DMS 273 (cell line): ENCODE measurements at regions not wholly inside any gene's neighbourhood (a gene's known extent, or its start where the extent isn't known, plus 50 kb on each side); places are given as distances from the start of the nearest gene placed in this dataset.

Experiments
- DNase-seq: peaks from one replicate; lab custom pipeline; 2025; ENCODE audit not compliant: unreplicated experiment; lab: John Stamatoyannopoulos, UW

- DNase-seq = no peak
Measured at GRCh38 chr10:36147529-36147928, 505.4 kb upstream of the FZD8 start.

DNA sequence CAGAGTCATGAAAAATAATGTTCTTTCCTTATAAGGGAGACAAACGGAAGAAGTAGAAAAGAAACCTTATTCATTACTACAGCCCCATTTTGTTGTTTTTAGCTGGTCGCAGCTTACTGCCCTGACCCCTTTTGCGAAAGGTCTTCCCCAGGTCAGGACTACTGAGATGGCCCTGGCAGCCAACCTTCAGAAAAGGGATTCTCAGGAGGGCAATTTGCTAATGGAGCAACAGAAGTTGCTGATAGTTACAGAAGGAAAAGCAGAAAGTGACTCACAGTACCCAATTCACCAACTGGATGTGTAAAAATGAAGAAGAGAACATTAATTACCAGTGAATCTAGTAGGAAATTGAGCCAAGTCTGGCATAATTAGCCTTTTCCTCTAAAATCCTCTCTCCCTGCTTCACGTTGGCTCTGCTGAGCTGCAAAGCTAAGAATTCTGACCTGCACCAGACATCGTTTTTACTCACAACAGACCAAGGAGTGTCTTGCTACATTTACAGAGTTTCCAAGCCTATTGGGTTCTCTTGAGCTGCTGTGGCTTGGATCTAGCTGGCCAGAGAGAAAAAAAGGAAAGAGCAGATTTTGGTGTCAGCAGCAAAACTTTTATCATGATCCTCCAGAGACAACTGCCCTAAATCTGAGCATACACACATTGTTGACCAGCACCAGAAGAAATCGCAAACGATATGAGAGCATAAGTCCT lies 499.9 kb upstream of the FZD8 start:
- no peak for DNase-seq

- no peak for DNase-seq
Measured at GRCh38 chr10:36129051-36129450, 487.0 kb upstream of the FZD8 start.

DNA sequence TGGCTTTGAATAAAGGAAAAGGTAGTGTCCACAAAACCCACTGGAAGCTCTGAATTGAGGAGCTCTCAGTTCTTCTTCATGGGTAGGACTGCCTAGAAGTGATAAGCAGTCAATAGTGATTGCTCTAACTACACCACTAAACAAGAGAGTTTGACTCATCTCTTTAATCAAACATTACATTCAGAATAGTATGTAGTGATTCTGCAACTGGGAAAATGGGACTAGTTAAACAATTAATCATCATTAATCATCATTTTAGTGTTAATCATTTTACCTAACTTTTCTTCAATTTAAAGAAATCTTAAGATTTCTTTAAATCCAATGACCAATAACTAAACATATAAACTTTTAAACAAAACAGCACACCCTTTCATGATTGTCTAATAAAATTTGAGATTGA lies 484.0 kb upstream of the FZD8 start:
- no peak for DNase-seq

DNA sequence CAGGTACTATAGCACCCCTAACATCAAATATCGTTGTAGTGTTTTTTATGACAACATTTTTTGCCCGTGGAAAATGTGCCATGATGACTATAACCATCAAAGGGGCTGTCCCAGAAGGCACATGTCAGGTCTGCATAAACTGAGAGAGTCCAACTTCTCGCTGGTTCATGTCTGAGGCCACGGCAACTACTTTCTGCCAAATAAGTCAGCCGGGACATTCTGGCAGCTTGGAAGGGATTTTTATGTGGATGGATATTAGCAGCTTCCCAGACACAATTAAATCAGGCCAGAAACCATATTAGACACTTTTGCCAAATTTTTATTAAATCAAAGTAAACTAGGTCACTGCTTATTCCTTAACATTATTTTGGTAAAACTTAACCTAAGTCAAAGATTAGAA lies 477.4 kb upstream of the FZD8 start:
- DNase-seq = no peak

DNA sequence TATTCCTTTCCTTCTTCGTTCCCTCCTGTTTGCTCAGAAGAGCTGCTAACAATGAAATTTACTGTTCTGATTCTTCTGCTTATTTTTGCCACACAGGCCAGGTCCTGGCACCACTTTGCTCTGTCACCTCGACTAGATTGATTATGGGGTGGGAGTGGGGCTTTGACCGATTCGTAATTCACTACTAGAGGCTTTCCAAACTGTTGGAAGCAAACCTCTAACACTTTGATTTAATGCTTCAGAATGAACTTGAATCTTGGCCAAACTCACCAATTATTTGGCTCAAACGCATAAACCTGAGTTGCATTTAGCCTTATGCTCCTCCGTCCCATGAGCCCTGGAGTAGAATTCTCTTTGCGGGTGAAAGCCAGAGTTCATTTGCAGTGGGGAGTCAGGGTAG lies 476.2 kb upstream of the FZD8 start:
- DNase-seq = no peak

DNA sequence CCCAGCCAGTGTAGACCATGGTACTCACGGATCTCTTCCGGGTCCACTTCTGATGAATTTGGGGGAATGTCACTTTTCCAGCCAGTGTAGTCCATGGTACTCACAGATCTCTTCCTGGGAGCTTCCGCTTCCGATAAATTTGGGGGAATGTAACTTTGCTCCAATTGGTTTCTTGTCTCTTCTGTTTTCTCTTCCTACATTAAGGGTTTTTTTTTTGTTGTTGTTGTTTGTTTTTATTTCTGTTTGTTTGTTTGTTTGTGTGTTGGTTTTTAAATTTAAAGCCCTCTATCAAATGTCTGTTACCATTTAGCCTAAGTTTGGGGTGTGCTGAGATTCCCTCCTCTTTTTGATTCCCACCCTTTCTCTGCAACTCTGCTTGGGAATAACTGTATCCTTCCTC lies 475.8 kb upstream of the FZD8 start:
- DNase-seq = no peak

DNA sequence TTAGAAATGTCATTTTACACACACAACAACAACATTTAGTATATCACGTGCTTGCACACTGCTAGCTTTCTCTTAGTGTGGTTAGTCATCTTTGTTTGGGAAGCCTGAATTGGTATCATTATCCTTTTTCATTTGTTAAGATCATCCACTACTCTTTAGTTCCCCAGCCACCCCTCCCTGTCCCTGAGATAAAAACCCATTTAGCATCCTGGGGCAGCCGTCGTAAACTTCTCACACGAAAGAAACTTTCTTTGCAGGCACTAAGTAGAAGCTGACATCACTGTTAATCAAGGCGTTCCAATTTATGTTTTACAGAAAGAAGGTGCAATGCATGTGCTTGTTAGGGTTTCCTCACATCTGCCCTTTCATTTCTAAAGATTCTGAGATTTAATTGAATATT lies 475.1 kb upstream of the FZD8 start:
- no peak for DNase-seq

DNA sequence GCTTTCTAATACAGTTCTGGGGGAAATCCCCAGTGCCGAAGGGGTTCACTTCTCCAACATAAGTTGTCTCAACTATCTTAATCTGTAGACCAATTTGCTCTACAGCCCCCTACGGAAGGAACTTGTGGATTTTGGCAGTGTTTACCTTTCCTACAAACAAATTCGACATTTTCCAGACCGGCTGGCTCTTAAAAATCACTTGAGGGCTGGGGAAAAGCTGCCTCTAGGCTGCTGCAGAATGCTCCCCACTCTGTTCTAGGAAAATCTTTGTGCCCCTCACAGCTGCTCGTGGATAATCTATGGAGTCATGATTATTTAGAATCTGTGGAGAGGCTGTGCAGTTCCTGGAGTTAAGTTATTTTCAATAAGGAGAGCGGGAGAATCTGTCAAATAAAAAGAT lies 474.6 kb upstream of the FZD8 start:
- no peak for DNase-seq

- no peak for DNase-seq
Measured at GRCh38 chr10:36116040-36116439, 473.9 kb upstream of the FZD8 start.

GRCh38 chr10:36115364-36115763 lies 473.3 kb upstream of the FZD8 start:
- DNase-seq = no peak

DNA sequence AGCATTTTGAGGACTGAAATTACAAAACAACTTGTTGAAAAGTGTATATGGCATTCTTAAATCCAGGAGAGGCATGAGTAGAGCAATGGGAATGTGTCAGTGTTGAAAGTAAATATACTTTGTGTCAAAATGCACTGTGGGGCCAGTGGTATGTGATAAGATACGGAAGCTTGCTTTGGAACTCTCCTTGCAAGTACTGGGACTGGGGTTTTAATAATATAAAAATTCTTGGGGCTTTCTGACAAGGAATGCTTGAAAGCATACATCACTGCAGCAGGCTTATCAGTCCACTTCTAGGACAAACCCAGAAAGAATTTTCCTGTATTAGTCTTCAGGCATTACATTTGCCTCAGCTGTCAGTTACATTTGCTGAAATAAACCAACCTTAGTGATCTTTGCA lies 472.8 kb upstream of the FZD8 start:
- no peak for DNase-seq

DNA sequence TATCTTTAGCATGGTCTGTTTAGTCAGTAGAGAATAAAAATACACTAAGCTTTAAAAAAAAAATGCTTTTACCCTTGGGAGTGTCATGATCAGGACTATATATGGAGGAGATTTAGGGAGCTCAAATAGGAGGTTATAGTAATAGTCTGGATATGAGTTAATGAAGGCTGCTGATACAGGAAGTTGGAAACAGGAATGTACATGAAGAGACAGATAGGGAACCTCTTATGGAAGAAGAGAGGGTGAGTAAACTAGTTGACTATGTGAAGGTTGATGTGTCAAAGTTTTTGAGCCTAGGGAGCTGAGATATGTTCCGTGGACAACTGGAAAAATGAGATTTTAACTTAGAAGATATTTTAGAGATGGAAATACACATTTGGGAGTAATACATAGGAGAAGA lies 472.0 kb upstream of the FZD8 start:
- DNase-seq = no peak

DNA sequence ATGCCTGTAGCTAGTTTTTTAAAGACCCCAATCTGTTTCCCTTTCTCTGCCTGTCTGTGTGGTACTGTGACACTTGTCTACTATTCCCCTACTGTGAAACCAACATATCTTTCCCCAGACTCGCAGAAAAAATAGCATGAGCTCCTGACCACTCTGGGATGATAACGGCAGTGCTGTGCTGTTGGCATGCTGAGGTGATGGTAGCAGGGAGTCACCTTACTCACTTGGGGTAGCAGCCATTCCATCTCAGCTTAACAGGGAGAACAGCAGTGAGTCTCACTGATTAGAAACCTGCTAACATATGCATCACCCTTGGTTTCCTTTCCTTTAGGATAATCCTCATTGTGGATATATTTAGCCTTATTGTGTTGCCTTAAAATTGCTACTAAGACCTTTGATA lies 469.6 kb upstream of the FZD8 start:
- no peak for DNase-seq

- DNase-seq = no peak
Measured at GRCh38 chr10:36110097-36110496, 468.0 kb upstream of the FZD8 start.

- DNase-seq = no peak
Measured at GRCh38 chr10:36109399-36110023, 467.4 kb upstream of the FZD8 start.

- DNase-seq = no peak
Measured at GRCh38 chr10:36097696-36098095, 455.6 kb upstream of the FZD8 start.

DNA sequence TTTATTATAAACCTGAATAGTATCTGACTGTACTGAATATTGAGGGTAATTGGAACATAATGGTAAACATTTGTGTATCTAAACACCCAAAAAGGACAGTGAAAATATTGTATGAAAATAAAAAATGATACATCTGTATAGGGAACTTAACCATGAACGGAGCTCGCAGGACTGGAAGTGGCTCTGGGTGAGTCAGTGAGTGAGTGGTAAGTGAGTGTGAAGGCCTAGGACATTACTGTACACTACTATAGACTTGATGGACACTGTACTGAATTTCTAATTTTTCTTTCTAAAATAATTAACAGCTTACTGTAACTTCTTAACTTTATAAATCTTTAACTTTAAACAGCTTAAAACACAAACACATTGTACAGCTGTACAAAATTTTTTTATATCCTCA lies 454.5 kb upstream of the FZD8 start:
- DNase-seq = no peak

- DNase-seq = no peak
Measured at GRCh38 chr10:36094096-36094495, 452.0 kb upstream of the FZD8 start.

- DNase-seq = no peak
Measured at GRCh38 chr10:36092116-36092515, 450.0 kb upstream of the FZD8 start.

DNA sequence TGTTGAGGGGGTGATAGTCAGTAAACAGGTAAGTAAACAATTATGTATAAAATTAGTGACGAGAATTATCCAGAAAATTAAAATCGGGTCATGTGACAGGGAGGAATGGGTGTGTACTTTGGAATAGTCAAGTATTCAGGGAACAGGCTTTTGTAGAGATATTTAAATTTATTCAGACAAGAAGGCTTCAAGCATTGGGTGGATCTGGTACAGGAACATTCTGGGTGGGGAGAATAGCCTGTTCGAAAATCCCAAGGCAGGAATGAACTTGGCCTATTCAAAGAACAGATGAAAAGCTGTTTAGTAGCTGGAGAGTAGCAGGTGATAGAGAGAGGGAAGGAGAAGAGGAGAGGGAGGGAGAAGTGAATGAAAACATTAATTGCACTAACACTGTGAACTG lies 448.9 kb upstream of the FZD8 start:
- no peak for DNase-seq

GRCh38 chr10:36089790-36090440 lies 447.8 kb upstream of the FZD8 start:
- peak; percentile 2 for DNase-seq
